SK-N-SH treated with all-trans-retinoic acid at 6 μM for 48 hours (cell line): ENCODE measurements at regions not wholly inside any gene's neighbourhood (a gene's known extent, or its start where the extent isn't known, plus 50 kb on each side); places are given as distances from the start of the nearest gene placed in this dataset.

Experiments used
- ATAC-seq: fragments of 200-7000 bp; cut with Tn5 transposase; 3 replicates; pipeline ENCODE4 v1.9.1; 2020; ENCODE audit warnings: mild to moderate bottlenecking, moderate library complexity
- ARNTL ChIP-seq: fragments of 450-650 bp; formaldehyde crosslinking; IDR thresholded peaks from 2 replicates; pipeline ENCODE4 v1.5.0; 2020; ENCODE audit warnings: low read depth, mild to moderate bottlenecking, moderate library complexity, borderline replicate concordance
- BACH2 ChIP-seq: fragments of 250-450 bp; sonication (Bioruptor Pico); IDR thresholded peaks from 2 replicates; pipeline ENCODE4 v1.9.0; 2021; ENCODE audit warnings: mild to moderate bottlenecking, borderline replicate concordance
- CSDC2 ChIP-seq: fragments of 250-450 bp; sonication (Bioruptor Pico); IDR thresholded peaks from 2 replicates; pipeline ENCODE4 v1.5.0; 2020; ENCODE audit warnings: mild to moderate bottlenecking, moderate library complexity
- ESRRG ChIP-seq: fragments of 250-450 bp; sonication (Bioruptor Pico); IDR thresholded peaks from 2 replicates; pipeline ENCODE4 v1.6.1; 2021; ENCODE audit warnings: mild to moderate bottlenecking
- GLIS3 ChIP-seq: fragments of 250-450 bp; sonication (Bioruptor Pico); IDR thresholded peaks from 2 replicates; pipeline ENCODE4 v1.5.0; 2020; ENCODE audit warnings: mild to moderate bottlenecking, moderate library complexity
- OSR1 ChIP-seq: fragments of 250-450 bp; sonication (Bioruptor Pico); IDR thresholded peaks from 2 replicates; pipeline ENCODE4 v1.8.0; 2022; ENCODE audit warnings: moderate library complexity, mild to moderate bottlenecking, inconsistent platforms
- POU6F1 ChIP-seq: fragments of 250-450 bp; sonication (Bioruptor Pico); IDR thresholded peaks from 2 replicates; pipeline ENCODE4 v1.8.0; 2021; ENCODE audit warnings: low read depth, mild to moderate bottlenecking, moderate library complexity, borderline replicate concordance
- PPARA ChIP-seq: fragments of 250-450 bp; sonication (Bioruptor Pico); IDR thresholded peaks from 2 replicates; pipeline ENCODE4 v1.5.0; 2020; ENCODE audit warnings: mild to moderate bottlenecking, borderline replicate concordance
- SNAI2 ChIP-seq: fragments of 250-450 bp; sonication (Bioruptor Pico); IDR thresholded peaks from 2 replicates; pipeline ENCODE4 v1.5.0; 2020; ENCODE audit warnings: mild to moderate bottlenecking, moderate library complexity
- TCF4 ChIP-seq: fragments of 250-450 bp; sonication (Bioruptor Pico); IDR thresholded peaks from 2 replicates; pipeline ENCODE4 v1.8.0; 2021; ENCODE audit warnings: mild to moderate bottlenecking, moderate library complexity, borderline replicate concordance
- TOX ChIP-seq: fragments of 250-450 bp; sonication (Bioruptor Pico); IDR thresholded peaks from 2 replicates; pipeline ENCODE4 v1.8.0; 2021; ENCODE audit warnings: mild to moderate bottlenecking, moderate library complexity, borderline replicate concordance
- ZC3H10 ChIP-seq: fragments of 250-450 bp; sonication (Bioruptor Pico); IDR thresholded peaks from 2 replicates; pipeline ENCODE4 v1.5.1; 2021; ENCODE audit warnings: mild to moderate bottlenecking, moderate library complexity
- ZFP3 ChIP-seq: fragments of 250-450 bp; sonication (Bioruptor Pico); IDR thresholded peaks from 2 replicates; pipeline ENCODE4 v1.5.0; 2020; ENCODE audit warnings: mild to moderate bottlenecking, moderate library complexity
- ZFP30 ChIP-seq: fragments of 450-650 bp; formaldehyde crosslinking; IDR thresholded peaks from 2 replicates; pipeline ENCODE4 v1.5.0; 2022; ENCODE audit warnings: mild to moderate bottlenecking, moderate library complexity
- ZNF565 ChIP-seq: fragments of 450-650 bp; formaldehyde crosslinking; conservative IDR thresholded peaks from 2 replicates; pipeline ENCODE4 v1.5.0; 2020; ENCODE audit warnings: low read depth, mild to moderate bottlenecking, moderate library complexity
- ZNF70 ChIP-seq: fragments of 450-650 bp; formaldehyde crosslinking; IDR thresholded peaks from 2 replicates; pipeline ENCODE4 v1.5.0; 2020; ENCODE audit warnings: mild to moderate bottlenecking, moderate library complexity
- ZNF8 ChIP-seq: fragments of 450-650 bp; formaldehyde crosslinking; IDR thresholded peaks from 2 replicates; pipeline ENCODE4 v1.5.0; 2020; ENCODE audit warnings: mild to moderate bottlenecking, moderate library complexity
- TF ChIP-seq, protein P1 (sequence below): fragments of 250-450 bp; sonication (Bioruptor Pico); IDR thresholded peaks from 2 replicates; pipeline ENCODE4 v1.5.0; 2020; ENCODE audit warnings: mild to moderate bottlenecking, moderate library complexity
- TF ChIP-seq, protein P2 (sequence below): fragments of 250-450 bp; sonication (Bioruptor Pico); IDR thresholded peaks from 2 replicates; pipeline ENCODE4 v1.5.1; 2020; ENCODE audit warnings: low read depth, mild to moderate bottlenecking, moderate library complexity
- TF ChIP-seq, protein P3 (sequence below): fragments of 250-450 bp; sonication (Bioruptor Pico); IDR thresholded peaks from 2 replicates; pipeline ENCODE4 v1.8.0; 2020; ENCODE audit warnings: mild to moderate bottlenecking, moderate library complexity, borderline replicate concordance
- TF ChIP-seq, protein P4 (sequence below): fragments of 250-450 bp; sonication (Bioruptor Pico); IDR thresholded peaks from 2 replicates; pipeline ENCODE4 v1.5.1; 2021; ENCODE audit warnings: mild to moderate bottlenecking, moderate library complexity

DNA sequence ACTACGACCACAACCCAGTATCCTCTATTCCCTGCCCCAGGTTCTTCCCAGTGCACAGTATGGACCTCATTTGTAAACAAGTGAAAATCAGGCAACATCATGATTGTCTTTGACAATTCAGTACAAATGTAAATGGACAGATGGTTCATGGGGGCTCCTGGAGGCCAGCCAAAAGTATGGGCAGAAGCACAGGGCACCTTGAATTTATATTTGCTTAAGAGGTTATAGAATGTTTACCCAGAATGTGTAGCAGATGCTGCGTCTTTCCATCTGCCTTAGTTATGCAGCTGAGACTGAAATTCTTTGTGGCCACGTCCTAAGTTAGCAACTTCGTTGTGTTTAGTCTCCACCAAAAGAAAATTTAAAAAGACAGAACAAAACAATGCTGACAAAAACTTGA lies 559.6 kb upstream of the NRSN1 start:
- no peak for TF ChIP-seq ARNTL (CRISPR knock-in tag)
- TF ChIP-seq, protein P1, sequence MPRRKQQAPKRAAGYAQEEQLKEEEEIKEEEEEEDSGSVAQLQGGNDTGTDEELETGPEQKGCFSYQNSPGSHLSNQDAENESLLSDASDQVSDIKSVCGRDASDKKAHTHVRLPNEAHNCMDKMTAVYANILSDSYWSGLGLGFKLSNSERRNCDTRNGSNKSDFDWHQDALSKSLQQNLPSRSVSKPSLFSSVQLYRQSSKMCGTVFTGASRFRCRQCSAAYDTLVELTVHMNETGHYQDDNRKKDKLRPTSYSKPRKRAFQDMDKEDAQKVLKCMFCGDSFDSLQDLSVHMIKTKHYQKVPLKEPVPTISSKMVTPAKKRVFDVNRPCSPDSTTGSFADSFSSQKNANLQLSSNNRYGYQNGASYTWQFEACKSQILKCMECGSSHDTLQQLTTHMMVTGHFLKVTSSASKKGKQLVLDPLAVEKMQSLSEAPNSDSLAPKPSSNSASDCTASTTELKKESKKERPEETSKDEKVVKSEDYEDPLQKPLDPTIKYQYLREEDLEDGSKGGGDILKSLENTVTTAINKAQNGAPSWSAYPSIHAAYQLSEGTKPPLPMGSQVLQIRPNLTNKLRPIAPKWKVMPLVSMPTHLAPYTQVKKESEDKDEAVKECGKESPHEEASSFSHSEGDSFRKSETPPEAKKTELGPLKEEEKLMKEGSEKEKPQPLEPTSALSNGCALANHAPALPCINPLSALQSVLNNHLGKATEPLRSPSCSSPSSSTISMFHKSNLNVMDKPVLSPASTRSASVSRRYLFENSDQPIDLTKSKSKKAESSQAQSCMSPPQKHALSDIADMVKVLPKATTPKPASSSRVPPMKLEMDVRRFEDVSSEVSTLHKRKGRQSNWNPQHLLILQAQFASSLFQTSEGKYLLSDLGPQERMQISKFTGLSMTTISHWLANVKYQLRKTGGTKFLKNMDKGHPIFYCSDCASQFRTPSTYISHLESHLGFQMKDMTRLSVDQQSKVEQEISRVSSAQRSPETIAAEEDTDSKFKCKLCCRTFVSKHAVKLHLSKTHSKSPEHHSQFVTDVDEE (CRISPR knock-in tag): no peak
- no peak for TF ChIP-seq SNAI2
- TF ChIP-seq ZFP30 (CRISPR knock-in tag): no peak
- no peak for TF ChIP-seq ESRRG (CRISPR knock-in tag)
- TF ChIP-seq ZC3H10: no peak
- TF ChIP-seq, protein P2, sequence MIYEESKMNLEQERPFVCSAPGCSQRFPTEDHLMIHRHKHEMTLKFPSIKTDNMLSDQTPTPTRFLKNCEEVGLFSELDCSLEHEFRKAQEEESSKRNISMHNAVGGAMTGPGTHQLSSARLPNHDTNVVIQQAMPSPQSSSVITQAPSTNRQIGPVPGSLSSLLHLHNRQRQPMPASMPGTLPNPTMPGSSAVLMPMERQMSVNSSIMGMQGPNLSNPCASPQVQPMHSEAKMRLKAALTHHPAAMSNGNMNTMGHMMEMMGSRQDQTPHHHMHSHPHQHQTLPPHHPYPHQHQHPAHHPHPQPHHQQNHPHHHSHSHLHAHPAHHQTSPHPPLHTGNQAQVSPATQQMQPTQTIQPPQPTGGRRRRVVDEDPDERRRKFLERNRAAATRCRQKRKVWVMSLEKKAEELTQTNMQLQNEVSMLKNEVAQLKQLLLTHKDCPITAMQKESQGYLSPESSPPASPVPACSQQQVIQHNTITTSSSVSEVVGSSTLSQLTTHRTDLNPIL (CRISPR knock-in tag): no peak
- no peak for TF ChIP-seq CSDC2 (CRISPR knock-in tag)
- TF ChIP-seq ZNF70 (CRISPR knock-in tag): no peak
- no peak for TF ChIP-seq ZNF565 (CRISPR knock-in tag)
- TF ChIP-seq PPARA (CRISPR knock-in tag): no peak
- TF ChIP-seq ZFP3 (CRISPR knock-in tag): no peak
- TF ChIP-seq TCF4 (CRISPR knock-in tag): no peak
- no peak for TF ChIP-seq POU6F1
- TF ChIP-seq TOX (CRISPR knock-in tag): no peak
- no peak for TF ChIP-seq OSR1 (CRISPR knock-in tag)
- TF ChIP-seq, all 23 proteins: peak for 0
- ATAC-seq: no peak

DNA sequence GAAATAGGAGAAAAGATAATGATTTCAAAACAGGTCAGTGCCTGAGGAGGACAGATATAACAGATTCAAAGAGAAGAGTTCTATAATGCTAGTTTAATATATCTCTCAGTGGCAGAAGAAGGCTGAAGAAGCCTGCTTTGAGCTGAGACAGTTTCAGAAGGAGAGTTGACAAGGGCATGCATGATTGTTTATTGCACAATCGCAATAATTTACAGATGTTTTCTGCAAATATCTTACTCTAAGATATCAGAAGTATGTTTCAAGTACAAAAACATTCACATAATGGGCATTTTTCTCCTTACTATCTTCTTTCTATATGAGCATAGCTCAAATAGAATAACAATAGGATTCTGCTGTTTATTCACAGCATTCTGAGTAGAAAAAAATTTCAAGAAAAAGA lies 557.7 kb upstream of the NRSN1 start:
- no peak for ATAC-seq

GRCh38 chr6:23584134-23584763 lies 541.8 kb upstream of the NRSN1 start:
- ATAC-seq: no peak
- TF ChIP-seq ZFP3 (CRISPR knock-in tag): no peak
- no peak for TF ChIP-seq ZC3H10
- no peak for TF ChIP-seq TOX (CRISPR knock-in tag)
- TF ChIP-seq, protein P3, sequence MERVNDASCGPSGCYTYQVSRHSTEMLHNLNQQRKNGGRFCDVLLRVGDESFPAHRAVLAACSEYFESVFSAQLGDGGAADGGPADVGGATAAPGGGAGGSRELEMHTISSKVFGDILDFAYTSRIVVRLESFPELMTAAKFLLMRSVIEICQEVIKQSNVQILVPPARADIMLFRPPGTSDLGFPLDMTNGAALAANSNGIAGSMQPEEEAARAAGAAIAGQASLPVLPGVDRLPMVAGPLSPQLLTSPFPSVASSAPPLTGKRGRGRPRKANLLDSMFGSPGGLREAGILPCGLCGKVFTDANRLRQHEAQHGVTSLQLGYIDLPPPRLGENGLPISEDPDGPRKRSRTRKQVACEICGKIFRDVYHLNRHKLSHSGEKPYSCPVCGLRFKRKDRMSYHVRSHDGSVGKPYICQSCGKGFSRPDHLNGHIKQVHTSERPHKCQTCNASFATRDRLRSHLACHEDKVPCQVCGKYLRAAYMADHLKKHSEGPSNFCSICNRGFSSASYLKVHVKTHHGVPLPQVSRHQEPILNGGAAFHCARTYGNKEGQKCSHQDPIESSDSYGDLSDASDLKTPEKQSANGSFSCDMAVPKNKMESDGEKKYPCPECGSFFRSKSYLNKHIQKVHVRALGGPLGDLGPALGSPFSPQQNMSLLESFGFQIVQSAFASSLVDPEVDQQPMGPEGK: no peak
- TF ChIP-seq, protein P2 (CRISPR knock-in tag): no peak
- TF ChIP-seq GLIS3: no peak
- TF ChIP-seq CSDC2 (CRISPR knock-in tag): no peak
- TF ChIP-seq ZNF8 (CRISPR knock-in tag): no peak
- no peak for TF ChIP-seq BACH2 (CRISPR knock-in tag)
- TF ChIP-seq, protein P1 (CRISPR knock-in tag): no peak
- TF ChIP-seq ESRRG (CRISPR knock-in tag): no peak
- TF ChIP-seq OSR1 (CRISPR knock-in tag): no peak
- TF ChIP-seq, protein P4, sequence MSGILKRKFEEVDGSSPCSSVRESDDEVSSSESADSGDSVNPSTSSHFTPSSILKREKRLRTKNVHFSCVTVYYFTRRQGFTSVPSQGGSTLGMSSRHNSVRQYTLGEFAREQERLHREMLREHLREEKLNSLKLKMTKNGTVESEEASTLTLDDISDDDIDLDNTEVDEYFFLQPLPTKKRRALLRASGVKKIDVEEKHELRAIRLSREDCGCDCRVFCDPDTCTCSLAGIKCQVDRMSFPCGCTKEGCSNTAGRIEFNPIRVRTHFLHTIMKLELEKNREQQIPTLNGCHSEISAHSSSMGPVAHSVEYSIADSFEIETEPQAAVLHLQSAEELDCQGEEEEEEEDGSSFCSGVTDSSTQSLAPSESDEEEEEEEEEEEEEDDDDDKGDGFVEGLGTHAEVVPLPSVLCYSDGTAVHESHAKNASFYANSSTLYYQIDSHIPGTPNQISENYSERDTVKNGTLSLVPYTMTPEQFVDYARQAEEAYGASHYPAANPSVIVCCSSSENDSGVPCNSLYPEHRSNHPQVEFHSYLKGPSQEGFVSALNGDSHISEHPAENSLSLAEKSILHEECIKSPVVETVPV (CRISPR knock-in tag): no peak

More for the DNA sequence above, 557.7 kb upstream of the NRSN1 start:
- TF ChIP-seq ZNF565 (CRISPR knock-in tag) (no peak), ZNF8 (CRISPR knock-in tag) (no peak), OSR1 (CRISPR knock-in tag) (no peak)
